Adipocyte (in vitro differentiated cells): ENCODE measurements at regions not wholly inside any gene's neighbourhood (a gene's known extent, or its start where the extent isn't known, plus 50 kb on each side); places are given as distances from the start of the nearest gene placed in this dataset.

Experiments used
- DNase-seq: peaks from one replicate; pipeline ENCODE4 v3.0.0-alpha.2; 2015; ENCODE audit warnings: low read depth
- H3K27me3 ChIP-seq: replicated peaks from 2 replicates; pipeline ENCODE4 v1.7.0; 2013; ENCODE audit warnings: mild to moderate bottlenecking, low read length, moderate library complexity; ENCODE audit not compliant: control insufficient read depth, insufficient read depth
- H3K36me3 ChIP-seq: 2 replicates; pipeline ENCODE4 v1.7.0; 2013; ENCODE audit warnings: low read length, mild to moderate bottlenecking, moderate library complexity; ENCODE audit not compliant: control insufficient read depth, insufficient read depth, severe bottlenecking
- H3K4me1 ChIP-seq: 2 replicates; pipeline ENCODE4 v1.7.0; 2013; ENCODE audit warnings: mild to moderate bottlenecking, low read length, moderate library complexity; ENCODE audit not compliant: control insufficient read depth, insufficient read depth
- H3K4me3 ChIP-seq: 2 replicates; pipeline ENCODE4 v1.7.0; 2013; ENCODE audit warnings: mild to moderate bottlenecking, low read length, moderate library complexity
- H3K9ac ChIP-seq: 2 replicates; pipeline ENCODE4 v1.7.0; 2013; ENCODE audit warnings: mild to moderate bottlenecking, low read length, moderate library complexity
- H3K9me3 ChIP-seq: 2 replicates; pipeline ENCODE4 v1.7.0; 2013; ENCODE audit warnings: mild to moderate bottlenecking, low read length, moderate library complexity; ENCODE audit not compliant: control insufficient read depth

DNA sequence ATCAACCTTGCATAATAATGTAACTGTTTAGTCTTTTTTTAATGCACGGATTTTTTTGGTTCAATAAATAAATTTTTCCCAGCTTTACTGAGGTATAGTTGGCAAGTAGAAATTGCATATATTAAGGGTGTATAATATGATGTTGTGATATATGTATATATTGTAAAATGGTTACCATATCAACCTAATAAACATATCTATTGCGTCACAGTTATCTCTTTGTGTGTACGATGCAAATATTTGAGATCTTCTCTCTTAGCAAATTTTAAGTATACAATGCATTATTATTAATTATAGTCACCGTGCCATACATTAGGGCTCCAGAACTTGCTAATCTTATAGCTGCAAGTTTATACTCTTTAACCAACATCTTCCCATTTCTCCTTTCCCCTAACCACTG, 57.2 kb upstream of the TMEM161B start:
- no peaks in the 10 kb centered on the region for H3K36me3 ChIP-seq
- H3K4me3 ChIP-seq, result no peak overlapping the region
- DNase-seq, result no peak
- no peak overlapping the region for H3K9ac ChIP-seq
- no peaks in the 10 kb centered on the region for H3K4me1 ChIP-seq
- no peaks in the 10 kb centered on the region for H3K9me3 ChIP-seq
- no peaks in the 10 kb centered on the region for H3K27me3 ChIP-seq

GRCh38 chr5:88322785-88323184, 54.1 kb upstream of the TMEM161B start:
- Histone ChIP-seq H3K9me3 (no peaks in the 10 kb centered on the region), H3K36me3 (no peaks in the 10 kb centered on the region), H3K4me1 (no peaks in the 10 kb centered on the region), H3K9ac (no peak overlapping the region), H3K27me3 (no peaks in the 10 kb centered on the region), H3K4me3 (no peak overlapping the region)
- no peak for DNase-seq
